ENCODE measurements at regions not wholly inside any gene's neighbourhood (a gene's known extent, or its start where the extent isn't known, plus 50 kb on each side); places are given as distances from the start of the nearest gene placed in this dataset.

DNA sequence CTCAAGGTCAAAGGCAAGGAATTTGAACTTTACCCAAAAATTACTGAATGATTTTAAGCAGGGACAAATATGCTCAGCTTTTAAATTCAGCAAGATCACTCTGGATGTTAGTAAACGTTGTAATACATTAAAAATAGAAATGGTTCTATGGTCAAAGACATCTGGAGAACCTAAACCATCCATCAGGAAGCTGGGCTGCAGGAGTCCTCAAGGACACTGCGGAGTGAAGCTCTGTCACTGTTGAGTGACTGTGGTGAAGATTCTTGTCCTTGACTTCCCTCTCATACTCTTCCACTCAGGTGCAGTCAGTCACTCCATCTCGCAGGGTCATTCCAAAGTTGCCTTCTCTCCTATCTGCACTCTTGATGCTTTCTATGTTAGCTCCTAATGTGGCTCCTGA lies 450.7 kb downstream of the FOXO1 start:
- DNase-seq (ENCODE audit: low read depth) = no peak

GRCh38 chr13:40217675-40218074 lies 448.8 kb downstream of the FOXO1 start:
- DNase-seq (ENCODE audit: low read depth) = no peak

DNA sequence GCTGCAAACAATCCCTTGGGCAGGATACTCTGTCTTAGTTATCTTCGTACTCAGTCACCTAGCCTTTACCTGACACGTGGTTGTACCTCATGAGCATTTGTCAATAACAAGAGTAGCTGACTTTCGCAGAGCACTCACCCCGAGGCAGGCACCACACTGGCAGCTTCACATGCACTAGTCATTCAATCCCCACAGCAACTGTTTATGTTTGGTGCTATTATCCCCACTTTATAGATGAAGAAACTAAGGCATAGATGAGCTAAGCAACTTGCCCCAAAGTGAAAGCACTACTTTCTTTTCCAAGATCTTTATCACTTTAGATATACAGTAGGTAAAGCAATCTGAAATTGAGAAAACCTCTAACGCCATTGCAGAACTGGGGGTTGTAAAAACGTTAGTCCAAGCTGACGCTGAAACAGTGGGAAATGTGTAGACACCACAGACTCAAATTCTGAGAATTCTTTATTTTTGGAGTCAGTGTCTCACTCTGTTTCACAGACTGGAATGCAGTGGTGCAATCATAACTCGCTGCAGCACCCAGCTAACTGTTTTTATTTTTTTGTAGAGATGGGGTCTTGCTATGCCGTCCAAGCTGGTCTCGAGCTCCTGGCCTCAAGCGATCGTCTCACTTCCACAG lies 446.0 kb downstream of the FOXO1 start:
- no peak for DNase-seq (ENCODE audit: low read depth)

- DNase-seq (ENCODE audit: low read depth) = no peak
Measured at GRCh38 chr13:40221131-40221459, 445.3 kb downstream of the FOXO1 start.

DNA sequence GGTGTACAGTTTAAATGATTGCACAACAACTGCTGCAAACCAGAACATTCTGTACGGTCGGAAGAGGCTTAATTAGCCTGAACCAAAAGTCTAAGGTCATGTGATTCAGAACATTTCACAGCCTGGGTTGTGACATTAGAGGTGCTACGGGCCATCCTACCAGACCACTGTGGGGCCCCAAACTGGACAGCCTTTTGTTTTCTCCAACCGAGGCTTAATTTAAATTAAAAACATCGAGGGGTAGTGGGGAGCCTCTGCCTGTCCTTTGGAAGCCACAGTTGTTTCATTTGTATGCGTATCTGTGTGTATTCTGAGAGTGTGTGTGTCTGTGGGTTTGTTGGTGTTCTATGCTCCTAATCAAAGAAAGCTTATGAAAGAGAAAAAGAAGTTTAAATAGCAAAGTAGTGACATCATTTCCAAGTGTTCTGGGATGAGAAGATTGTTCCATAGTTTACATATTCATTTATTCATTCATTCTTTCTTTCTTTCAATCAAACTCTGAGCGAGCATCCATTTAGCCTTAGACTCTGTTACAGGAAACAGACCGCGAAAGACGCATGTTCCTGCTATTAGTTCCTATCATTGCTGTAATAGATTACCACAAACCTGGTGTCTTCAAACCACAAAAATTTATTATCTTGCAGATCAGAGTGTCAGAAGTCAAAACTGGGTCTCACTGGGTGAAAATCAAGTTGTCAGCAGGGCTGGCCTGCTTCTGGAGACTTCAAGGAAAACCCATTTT lies 444.8 kb downstream of the FOXO1 start:
- no peak for DNase-seq (ENCODE audit: low read depth)

DNA sequence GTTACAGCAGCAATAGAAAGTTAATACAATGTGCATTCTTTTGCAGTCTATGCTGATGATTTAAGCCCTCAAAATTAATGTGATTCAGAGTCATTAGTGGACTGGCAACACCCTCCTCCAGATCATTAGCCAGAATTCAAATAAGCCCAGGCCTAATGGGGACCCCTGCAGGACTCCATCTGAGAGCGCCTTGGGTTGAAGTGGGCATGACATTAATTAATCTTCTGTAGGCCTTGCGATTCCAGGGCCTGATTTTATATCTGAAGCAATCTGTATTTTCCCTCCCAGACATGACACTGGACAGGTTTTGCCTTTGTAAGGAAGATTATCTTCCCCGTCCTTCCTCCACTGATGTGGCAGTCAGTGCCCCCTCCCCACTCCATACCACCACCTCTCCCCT lies 442.9 kb downstream of the FOXO1 start:
- DNase-seq (ENCODE audit: low read depth) = no peak

DNA sequence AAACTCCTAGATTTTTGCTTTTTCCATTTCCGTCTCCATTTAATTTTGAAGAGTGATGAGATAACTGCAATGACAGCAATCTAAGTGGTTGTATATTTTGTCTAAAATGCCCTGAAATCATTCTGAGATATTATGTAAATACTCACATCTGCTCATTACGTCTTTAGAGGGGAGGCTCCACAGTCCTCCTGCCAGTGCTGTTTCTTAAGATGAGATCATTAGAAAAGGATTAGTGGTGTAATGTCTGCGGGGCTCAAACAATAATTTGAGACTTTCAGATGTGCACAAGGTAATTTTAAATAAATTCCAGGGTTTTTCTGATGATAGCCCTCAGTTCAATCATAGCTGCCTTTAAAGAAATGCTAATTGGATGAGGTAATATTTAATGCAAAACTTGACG lies 437.9 kb downstream of the FOXO1 start:
- no peak for DNase-seq (ENCODE audit: low read depth)

DNA sequence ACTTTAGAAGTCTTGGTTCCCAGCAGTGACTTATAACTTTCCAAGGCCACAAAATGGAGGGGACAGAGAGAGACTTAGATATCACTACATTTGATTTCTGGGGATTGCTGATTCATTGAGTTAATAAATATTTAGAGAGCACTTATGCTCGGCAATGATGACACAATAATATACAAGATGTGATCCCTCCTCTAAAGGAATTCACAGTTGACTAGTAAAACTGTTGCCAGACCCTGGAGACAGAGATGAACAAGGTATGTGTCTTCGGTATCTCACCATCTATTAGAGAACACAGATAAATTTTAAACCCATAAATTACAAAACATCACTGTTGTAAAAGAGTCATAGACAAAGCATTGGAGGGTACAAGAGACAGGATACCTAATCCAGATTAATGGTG lies 437.5 kb downstream of the FOXO1 start:
- no peak for DNase-seq (ENCODE audit: low read depth)

DNA sequence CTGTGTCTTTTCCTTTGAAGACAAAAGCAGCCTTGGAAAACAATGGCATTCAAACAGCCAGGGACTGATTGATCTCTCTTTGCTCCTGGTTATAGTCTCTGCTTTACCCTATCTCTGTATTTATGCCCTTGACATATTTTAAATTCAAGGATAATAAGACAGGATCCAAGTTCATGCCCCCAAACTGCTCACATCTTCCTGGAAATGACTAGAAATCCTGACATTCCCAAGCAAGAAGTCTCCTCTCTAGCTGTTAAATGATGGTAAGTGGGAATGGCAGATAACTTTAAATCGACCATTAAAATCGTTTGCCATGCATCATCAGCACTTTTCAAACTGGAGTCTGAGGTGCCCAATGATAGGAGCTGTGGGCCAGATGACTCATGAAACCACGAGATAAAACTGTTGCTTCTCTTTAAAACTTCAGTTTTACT lies 435.6 kb downstream of the FOXO1 start:
- DNase-seq (ENCODE audit: low read depth) = no peak

GRCh38 chr13:40231311-40231710 lies 435.1 kb downstream of the FOXO1 start:
- no peak for DNase-seq (ENCODE audit: low read depth)

DNA sequence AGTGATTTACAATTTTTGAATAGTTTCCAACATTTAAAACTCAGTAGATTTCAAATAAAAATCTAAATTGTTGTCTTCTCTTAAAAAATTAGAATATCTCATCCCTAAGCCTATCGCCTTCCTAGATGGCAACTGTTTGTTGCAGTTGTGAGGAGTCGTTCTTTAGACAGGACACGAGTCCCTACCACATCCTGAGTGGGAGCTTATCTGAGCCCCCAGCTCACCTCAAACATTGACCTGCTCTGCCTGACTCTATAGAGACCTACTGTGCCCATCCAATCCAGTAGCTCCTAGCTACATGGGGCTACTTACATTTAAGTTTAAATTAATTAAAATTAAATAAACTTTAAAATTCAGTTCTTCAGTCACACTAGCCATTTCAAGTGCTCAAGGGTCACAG lies 434.7 kb downstream of the FOXO1 start:
- no peak for DNase-seq (ENCODE audit: low read depth)

- no peak for DNase-seq (ENCODE audit: low read depth)
Measured at GRCh38 chr13:40232311-40233040, 434.0 kb downstream of the FOXO1 start.

DNA sequence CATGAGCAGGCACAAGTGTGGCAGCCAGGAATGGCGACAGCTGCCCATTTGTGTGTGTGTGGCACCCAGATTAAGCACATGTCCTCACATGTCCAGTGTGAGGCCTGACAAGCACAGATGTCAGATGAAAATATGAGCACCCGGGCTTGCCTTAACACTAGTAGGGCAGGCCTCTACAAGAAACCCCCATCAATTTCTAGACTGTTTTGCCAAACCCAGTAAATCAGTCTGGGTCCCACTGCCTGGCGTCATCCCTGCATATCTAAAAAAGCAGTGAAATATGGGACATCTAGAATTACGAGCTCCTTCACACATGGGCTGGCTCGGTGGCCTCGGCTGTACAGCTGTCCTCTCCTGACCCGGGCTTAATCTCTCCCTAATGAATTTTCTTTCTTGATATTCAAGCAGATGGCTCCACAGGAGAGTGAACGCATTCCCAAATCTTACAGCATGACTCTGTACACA lies 432.7 kb downstream of the FOXO1 start:
- no peak for DNase-seq (ENCODE audit: low read depth)

DNA sequence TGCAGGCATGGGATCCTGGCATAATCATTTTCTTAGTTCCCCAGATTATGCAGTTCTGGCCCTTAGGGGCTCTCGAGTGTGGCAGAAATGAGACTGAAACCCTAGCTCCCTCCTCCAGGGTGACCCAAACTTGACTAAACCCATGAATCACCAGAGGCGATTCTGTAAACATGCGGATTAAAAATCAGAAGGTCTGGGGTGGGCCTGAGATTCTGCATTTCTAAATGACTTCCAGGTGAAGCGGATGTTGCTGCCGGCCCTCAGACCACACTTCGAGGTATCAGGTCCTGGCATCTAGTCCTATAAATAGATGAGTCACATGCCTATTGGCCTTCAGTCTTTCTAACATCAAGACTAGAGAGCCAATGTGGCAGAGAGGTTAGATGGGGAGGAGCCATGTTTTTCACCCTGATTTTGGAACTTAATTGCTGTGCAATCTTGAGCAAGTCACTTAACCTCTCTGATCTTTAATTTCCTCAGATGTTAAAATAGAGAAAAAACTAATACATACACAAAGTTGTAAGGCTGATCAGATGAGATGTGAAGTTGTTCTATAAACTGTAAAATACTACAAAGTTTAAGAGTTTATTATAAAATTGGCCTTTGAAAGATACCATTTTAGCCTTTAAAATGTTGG lies 431.2 kb downstream of the FOXO1 start:
- no peak for DNase-seq (ENCODE audit: low read depth)

GRCh38 chr13:40236566-40237168 lies 429.8 kb downstream of the FOXO1 start:
- DNase-seq (ENCODE audit: low read depth) = no peak

- no peak for DNase-seq (ENCODE audit: low read depth)
Measured at GRCh38 chr13:40238761-40239160, 427.7 kb downstream of the FOXO1 start.

GRCh38 chr13:40240293-40240692 lies 426.1 kb downstream of the FOXO1 start:
- DNase-seq (ENCODE audit: low read depth) = no peak

- no peak for DNase-seq (ENCODE audit: low read depth)
Measured at GRCh38 chr13:40241125-40241798, 425.2 kb downstream of the FOXO1 start.

DNA sequence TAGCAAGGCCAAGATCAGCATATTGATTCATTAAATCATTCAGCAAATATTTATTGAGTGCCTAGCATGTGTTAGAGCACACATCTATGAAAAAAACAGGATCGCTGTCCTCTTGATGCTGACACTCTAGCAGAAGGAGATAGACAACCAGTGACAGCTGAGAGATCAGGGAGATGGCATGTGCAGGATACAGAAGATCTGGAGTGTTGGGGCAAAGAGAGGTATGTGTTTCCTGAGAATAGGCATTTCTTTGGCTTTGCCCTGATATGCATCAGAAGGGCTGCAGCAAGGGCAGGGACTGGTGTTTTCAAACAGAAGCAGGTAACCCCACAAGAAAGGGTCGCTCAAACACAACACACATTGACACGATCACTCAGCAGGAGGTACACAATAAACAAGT lies 423.4 kb downstream of the FOXO1 start:
- no peak for DNase-seq (ENCODE audit: low read depth)

DNA sequence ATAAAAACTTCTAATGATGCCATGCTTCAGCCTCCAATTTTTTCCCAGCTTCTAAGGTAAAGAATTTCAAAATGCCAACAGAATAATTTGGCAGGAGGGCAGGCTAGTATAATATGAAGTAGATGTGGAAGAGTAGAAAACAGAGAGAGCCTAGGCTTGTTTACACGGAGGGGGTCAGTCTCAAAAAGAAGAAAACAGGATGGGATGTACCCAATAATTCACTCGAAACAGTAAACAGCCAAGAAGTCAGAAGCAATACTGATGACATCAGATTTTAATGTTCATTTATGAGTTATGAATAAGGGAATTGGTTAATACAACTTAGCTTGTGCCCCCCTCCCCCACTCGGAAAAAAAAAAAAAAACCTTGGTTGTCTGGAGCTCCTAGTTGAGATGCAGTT lies 422.5 kb downstream of the FOXO1 start:
- no peak for DNase-seq (ENCODE audit: low read depth)

GRCh38 chr13:40245567-40245966 lies 420.9 kb downstream of the FOXO1 start:
- DNase-seq (ENCODE audit: low read depth) = no peak

DNA sequence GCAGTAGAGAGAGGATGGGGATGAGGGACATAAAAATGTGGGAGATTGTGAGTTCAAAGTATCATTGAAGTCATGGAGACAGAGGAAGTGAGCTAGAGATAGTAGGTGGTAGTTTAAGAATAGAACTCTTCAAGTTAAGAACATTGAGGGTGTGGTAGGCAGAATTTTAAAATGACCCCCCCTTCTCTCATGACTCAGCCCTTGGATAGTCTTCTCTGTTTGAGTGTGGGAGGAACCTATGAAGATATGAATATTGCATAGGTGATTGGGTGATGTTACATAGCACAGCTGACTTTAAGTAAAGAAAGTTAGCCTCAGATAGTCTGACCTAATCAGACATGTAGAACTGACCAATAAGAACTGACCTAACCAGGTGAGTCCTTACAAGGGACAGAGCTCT lies 418.6 kb downstream of the FOXO1 start:
- DNase-seq (ENCODE audit: low read depth) = no peak

Data from forelimb muscle (tissue), 1 donor.